ENCODE measurements at regions not wholly inside any gene's neighbourhood (a gene's known extent, or its start where the extent isn't known, plus 50 kb on each side); places are given as distances from the start of the nearest gene placed in this dataset.

GRCh38 chr18:45343365-45343764 lies 271.9 kb upstream of the SLC14A2 start:
- in situ Hi-C loops (cut with MboI) (no loop called here), intact Hi-C loops (cut with micrococcal nuclease; ENCODE audit: unreplicated experiment) (no loop called here)
- Histone ChIP-seq H3K9ac (ENCODE audit: control insufficient read depth, insufficient read depth, low read length) (no peak overlapping the region), H3K4me3 (no peak overlapping the region), H3K4me2 (ENCODE audit: control insufficient read depth, insufficient read depth) (no peak overlapping the region), H2AFZ (ENCODE audit: control insufficient read depth, low read depth, low read length) (no peak overlapping the region), H3K27ac (ENCODE audit: control insufficient read depth, insufficient read depth) (no peak overlapping the region), H3K9me3 (replicated peaks; ENCODE audit: control insufficient read depth, insufficient read depth, low read length) (no peaks in the 10 kb centered on the region), H3K79me2 (ENCODE audit: control insufficient read depth, insufficient read depth, low read length) (no peaks in the 10 kb centered on the region), H4K20me1 (ENCODE audit: control insufficient read depth, insufficient read depth) (no peaks in the 10 kb centered on the region), H3K27me3 (replicated peaks in 1 of 2; ENCODE audit: control insufficient read depth in 2 of 2, insufficient read depth in 2 of 2, low read length in 1 of 2) (no peaks in the 10 kb centered on the region), H3K4me1 (ENCODE audit: control insufficient read depth, insufficient read depth, low read length) (no peaks in the 10 kb centered on the region), H3K36me3 (ENCODE audit: control insufficient read depth in 2 of 2, insufficient read depth in 2 of 2, low read length in 1 of 2) (no peaks in the 10 kb centered on the region)
- SMC1A ChIA-PET (ENCODE audit: uncharacterized antibody, unreplicated experiment): no interaction called here
- TF ChIP-seq, protein P1, sequence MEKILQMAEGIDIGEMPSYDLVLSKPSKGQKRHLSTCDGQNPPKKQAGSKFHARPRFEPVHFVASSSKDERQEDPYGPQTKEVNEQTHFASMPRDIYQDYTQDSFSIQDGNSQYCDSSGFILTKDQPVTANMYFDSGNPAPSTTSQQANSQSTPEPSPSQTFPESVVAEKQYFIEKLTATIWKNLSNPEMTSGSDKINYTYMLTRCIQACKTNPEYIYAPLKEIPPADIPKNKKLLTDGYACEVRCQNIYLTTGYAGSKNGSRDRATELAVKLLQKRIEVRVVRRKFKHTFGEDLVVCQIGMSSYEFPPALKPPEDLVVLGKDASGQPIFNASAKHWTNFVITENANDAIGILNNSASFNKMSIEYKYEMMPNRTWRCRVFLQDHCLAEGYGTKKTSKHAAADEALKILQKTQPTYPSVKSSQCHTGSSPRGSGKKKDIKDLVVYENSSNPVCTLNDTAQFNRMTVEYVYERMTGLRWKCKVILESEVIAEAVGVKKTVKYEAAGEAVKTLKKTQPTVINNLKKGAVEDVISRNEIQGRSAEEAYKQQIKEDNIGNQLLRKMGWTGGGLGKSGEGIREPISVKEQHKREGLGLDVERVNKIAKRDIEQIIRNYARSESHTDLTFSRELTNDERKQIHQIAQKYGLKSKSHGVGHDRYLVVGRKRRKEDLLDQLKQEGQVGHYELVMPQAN (conservative IDR thresholded peaks at IDR 0.05): no peak
- TF ChIP-seq PAX8 (IDR thresholded peaks at IDR 0.05) (no peak), FOXM1 (IDR thresholded peaks at IDR 0.05; ENCODE audit: low read depth, low read length) (no peak), GABPA (IDR thresholded peaks at IDR 0.05; ENCODE audit: low read depth) (no peak), DPF2 (IDR thresholded peaks at IDR 0.05) (no peak), CREB1 (IDR thresholded peaks at IDR 0.05; ENCODE audit: low read depth) (no peak), WRNIP1 (IDR thresholded peaks at IDR 0.05; ENCODE audit: borderline replicate concordance, low read depth, low read length) (no peak), MYB (IDR thresholded peaks at IDR 0.05; ENCODE audit: borderline replicate concordance, low read depth, low read length) (no peak), POLR2A (IDR thresholded peaks at IDR 0.05; ENCODE audit: low read depth, low read length) (no peak), RUNX3 (IDR thresholded peaks at IDR 0.05; ENCODE audit: low read length) (no peak), MTA2 (IDR thresholded peaks at IDR 0.05; ENCODE audit: low read depth) (no peak), SREBF1 (IDR thresholded peaks at IDR 0.05; ENCODE audit: low read length) (no peak)
- TF ChIP-seq, protein P2, sequence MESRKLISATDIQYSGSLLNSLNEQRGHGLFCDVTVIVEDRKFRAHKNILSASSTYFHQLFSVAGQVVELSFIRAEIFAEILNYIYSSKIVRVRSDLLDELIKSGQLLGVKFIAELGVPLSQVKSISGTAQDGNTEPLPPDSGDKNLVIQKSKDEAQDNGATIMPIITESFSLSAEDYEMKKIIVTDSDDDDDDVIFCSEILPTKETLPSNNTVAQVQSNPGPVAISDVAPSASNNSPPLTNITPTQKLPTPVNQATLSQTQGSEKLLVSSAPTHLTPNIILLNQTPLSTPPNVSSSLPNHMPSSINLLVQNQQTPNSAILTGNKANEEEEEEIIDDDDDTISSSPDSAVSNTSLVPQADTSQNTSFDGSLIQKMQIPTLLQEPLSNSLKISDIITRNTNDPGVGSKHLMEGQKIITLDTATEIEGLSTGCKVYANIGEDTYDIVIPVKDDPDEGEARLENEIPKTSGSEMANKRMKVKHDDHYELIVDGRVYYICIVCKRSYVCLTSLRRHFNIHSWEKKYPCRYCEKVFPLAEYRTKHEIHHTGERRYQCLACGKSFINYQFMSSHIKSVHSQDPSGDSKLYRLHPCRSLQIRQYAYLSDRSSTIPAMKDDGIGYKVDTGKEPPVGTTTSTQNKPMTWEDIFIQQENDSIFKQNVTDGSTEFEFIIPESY (IDR thresholded peaks at IDR 0.05): no peak
- TF ChIP-seq, protein P3, sequence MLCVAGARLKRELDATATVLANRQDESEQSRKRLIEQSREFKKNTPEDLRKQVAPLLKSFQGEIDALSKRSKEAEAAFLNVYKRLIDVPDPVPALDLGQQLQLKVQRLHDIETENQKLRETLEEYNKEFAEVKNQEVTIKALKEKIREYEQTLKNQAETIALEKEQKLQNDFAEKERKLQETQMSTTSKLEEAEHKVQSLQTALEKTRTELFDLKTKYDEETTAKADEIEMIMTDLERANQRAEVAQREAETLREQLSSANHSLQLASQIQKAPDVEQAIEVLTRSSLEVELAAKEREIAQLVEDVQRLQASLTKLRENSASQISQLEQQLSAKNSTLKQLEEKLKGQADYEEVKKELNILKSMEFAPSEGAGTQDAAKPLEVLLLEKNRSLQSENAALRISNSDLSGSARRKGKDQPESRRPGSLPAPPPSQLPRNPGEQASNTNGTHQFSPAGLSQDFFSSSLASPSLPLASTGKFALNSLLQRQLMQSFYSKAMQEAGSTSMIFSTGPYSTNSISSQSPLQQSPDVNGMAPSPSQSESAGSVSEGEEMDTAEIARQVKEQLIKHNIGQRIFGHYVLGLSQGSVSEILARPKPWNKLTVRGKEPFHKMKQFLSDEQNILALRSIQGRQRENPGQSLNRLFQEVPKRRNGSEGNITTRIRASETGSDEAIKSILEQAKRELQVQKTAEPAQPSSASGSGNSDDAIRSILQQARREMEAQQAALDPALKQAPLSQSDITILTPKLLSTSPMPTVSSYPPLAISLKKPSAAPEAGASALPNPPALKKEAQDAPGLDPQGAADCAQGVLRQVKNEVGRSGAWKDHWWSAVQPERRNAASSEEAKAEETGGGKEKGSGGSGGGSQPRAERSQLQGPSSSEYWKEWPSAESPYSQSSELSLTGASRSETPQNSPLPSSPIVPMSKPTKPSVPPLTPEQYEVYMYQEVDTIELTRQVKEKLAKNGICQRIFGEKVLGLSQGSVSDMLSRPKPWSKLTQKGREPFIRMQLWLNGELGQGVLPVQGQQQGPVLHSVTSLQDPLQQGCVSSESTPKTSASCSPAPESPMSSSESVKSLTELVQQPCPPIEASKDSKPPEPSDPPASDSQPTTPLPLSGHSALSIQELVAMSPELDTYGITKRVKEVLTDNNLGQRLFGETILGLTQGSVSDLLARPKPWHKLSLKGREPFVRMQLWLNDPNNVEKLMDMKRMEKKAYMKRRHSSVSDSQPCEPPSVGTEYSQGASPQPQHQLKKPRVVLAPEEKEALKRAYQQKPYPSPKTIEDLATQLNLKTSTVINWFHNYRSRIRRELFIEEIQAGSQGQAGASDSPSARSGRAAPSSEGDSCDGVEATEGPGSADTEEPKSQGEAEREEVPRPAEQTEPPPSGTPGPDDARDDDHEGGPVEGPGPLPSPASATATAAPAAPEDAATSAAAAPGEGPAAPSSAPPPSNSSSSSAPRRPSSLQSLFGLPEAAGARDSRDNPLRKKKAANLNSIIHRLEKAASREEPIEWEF (IDR thresholded peaks at IDR 0.05; ENCODE audit: insufficient replicate concordance, low read depth, low read length): no peak
- TF ChIP-seq, protein P4, sequence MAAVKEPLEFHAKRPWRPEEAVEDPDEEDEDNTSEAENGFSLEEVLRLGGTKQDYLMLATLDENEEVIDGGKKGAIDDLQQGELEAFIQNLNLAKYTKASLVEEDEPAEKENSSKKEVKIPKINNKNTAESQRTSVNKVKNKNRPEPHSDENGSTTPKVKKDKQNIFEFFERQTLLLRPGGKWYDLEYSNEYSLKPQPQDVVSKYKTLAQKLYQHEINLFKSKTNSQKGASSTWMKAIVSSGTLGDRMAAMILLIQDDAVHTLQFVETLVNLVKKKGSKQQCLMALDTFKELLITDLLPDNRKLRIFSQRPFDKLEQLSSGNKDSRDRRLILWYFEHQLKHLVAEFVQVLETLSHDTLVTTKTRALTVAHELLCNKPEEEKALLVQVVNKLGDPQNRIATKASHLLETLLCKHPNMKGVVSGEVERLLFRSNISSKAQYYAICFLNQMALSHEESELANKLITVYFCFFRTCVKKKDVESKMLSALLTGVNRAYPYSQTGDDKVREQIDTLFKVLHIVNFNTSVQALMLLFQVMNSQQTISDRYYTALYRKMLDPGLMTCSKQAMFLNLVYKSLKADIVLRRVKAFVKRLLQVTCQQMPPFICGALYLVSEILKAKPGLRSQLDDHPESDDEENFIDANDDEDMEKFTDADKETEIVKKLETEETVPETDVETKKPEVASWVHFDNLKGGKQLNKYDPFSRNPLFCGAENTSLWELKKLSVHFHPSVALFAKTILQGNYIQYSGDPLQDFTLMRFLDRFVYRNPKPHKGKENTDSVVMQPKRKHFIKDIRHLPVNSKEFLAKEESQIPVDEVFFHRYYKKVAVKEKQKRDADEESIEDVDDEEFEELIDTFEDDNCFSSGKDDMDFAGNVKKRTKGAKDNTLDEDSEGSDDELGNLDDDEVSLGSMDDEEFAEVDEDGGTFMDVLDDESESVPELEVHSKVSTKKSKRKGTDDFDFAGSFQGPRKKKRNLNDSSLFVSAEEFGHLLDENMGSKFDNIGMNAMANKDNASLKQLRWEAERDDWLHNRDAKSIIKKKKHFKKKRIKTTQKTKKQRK (IDR thresholded peaks at IDR 0.05; ENCODE audit: low read depth, low read length): no peak
- no TSS peak for BruUV-seq (replicated peaks)
- WGBS (ENCODE audit: insufficient coverage, insufficient replicate concordance, low lambda C conversion rate, missing lambda C conversion rate): 28% methylated on average over 5 of the region's 5 CpGs
- POLR2A ChIA-PET: interaction anchor here (0.6 kb wide), 1 partner anchor 326 kb away, joined by 3 read pairs; no protein-coding TSS in a partner anchor
- RAD21 ChIA-PET (ENCODE audit: unreplicated experiment): no interaction called here
- ATAC-seq (no peak), DNase-seq (ENCODE audit: low read depth, low spot score) (no peak), FAIRE-seq (no peak)
- CTCF ChIA-PET: no interaction called here

Data from GM12878 (cell line).